AG10803 (cell line): ENCODE measurements at regions not wholly inside any gene's neighbourhood (a gene's known extent, or its start where the extent isn't known, plus 50 kb on each side); places are given as distances from the start of the nearest gene placed in this dataset.

Source experiments
- DNase-seq: peaks from one replicate; pipeline ENCODE4 v3.0.0; 2010; ENCODE audit warnings: low read depth
- H3K4me3 ChIP-seq: 2 replicates; pipeline ENCODE4 v1.5.1; 2011; ENCODE audit warnings: mild to moderate bottlenecking, low read length, control low read depth
- TF ChIP-seq, protein P1 (sequence below): conservative IDR thresholded peaks from 2 replicates; pipeline ENCODE4 v1.5.1; 2011; ENCODE audit warnings: mild to moderate bottlenecking, low read length, control low read depth, inconsistent platforms

DNA sequence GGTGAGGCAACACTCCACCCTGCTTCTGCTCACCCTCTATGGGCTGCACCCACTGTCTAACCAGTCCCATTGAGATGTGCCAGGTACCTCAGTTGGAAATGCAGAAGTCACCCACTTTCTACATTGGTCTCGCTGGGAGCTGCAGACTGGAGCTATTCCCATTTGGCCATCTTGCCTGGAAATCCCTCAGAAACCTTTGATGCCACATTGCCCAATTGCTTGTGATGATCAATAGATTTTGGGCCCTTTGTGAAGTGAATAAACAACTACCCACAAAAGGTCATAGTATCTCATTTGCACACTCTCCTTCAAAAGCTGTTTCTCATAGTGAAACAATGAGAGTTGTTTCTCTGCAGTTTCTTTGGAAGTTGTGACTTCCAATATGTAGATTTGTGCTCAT, 742.9 kb downstream of the INHBA start:
- TF ChIP-seq, protein P1, sequence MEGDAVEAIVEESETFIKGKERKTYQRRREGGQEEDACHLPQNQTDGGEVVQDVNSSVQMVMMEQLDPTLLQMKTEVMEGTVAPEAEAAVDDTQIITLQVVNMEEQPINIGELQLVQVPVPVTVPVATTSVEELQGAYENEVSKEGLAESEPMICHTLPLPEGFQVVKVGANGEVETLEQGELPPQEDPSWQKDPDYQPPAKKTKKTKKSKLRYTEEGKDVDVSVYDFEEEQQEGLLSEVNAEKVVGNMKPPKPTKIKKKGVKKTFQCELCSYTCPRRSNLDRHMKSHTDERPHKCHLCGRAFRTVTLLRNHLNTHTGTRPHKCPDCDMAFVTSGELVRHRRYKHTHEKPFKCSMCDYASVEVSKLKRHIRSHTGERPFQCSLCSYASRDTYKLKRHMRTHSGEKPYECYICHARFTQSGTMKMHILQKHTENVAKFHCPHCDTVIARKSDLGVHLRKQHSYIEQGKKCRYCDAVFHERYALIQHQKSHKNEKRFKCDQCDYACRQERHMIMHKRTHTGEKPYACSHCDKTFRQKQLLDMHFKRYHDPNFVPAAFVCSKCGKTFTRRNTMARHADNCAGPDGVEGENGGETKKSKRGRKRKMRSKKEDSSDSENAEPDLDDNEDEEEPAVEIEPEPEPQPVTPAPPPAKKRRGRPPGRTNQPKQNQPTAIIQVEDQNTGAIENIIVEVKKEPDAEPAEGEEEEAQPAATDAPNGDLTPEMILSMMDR = no peak
- no peak for DNase-seq
- no peak overlapping the region for H3K4me3 ChIP-seq

DNA sequence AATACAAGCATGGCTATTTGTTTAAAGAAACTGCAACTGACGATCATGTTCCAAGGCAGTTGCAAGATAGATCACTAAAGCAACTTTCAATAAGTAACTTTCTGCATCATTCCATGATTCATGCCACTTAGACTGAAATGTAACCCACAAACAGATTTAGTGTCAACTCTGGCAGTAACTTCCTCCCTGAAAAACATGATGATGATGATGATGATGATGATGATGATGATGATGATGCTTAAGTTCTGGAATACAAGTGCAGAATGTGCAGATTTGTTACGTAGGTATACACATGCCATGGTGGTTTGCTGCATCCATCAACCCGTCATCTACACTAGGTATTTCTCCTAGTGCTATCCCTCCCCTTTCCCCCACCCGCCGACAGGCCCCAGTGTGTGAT, 754.7 kb downstream of the INHBA start:
- H3K4me3 ChIP-seq = no peak overlapping the region
- TF ChIP-seq, protein P1 = no peak
- no peak for DNase-seq

DNA sequence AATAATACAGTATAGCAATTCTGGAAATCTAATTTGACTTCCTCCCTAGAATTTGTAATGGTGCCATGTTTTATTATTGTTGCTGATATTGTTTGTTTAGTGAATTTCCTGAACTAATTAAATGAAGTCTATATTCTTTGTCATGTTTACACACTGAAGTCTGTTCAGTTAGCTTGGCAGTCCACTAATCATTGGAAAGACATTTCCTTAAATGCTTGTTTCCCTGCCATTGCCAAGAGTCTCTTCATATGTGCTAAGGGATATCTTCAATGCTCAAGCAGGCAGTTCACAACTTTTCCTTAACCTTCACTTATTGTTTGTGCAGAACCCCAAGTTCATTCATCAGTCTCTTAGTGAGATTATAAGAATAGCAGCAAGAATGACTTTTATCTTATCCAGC, 755.3 kb downstream of the INHBA start:
- TF ChIP-seq, protein P1 = no peak
- no peak for DNase-seq
- H3K4me3 ChIP-seq = no peak overlapping the region

DNA sequence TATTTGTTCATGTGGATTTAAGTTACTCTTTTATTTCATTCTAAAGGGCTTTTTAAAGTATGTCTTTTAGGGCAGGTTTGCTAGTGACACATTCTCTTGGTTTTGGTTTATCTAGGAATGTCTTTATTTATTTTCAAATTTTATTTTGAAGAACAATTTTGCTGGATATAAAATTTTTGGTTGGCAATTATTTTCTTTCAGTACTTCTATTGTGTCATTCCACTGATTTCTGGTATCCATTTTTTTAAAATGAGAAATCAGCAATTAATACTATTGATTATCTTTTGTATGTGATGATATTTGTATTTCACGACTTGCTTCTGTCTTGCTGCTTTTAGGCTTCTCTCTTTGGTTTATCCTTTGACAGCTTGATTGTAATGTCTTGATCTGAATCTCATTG, 756.3 kb downstream of the INHBA start:
- no peak for DNase-seq
- H3K4me3 ChIP-seq = no peak overlapping the region
- TF ChIP-seq, protein P1 = no peak

DNA sequence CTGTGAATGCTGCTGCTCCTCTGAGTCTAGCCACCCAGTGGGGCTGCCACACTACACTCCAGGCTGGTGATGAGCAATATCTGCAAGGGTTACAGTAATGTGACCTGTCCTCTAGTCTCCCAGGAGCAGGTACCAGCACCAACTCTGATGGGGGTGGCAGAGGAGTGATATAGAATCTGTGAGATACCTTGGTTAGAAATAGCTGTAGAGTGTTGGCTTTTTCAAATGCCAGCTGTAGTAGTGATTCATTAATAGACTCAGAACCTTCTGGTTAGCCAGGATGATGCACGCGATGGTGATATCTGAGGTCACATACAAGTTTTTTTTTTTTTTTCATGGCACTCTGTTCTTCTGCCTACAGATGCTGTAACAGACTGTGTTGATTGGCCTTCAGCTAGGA, 757.1 kb downstream of the INHBA start:
- DNase-seq = no peak
- TF ChIP-seq, protein P1 = no peak
- no peak overlapping the region for H3K4me3 ChIP-seq

DNA sequence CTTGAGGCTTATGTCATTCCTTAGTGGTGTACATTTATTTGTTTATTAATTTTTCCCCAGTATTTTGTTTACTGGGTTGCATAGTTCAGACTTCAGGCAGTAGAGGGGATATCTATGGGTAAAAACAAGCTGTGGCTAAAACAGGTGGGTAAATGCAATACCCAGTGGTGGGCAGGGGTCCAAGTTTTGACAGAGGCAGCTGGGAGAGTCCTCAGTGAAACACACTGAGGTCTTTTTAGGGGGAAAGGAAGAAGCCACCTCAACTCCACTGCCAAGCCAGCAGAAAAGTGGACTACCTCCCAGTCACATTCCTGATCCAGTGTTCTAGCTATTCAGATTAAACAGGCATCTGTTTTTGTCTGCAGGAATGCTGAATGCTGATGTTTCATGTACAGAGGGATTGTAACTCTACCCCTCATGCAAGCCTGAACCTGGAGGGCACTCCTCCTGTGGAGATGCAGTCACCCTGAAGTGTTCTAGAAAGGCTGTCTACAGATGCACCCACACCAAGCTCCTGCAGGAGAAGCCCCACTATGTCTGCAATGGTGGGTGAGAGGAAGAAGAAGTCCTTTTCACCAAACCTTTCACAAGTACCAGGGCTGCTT, 757.8 kb downstream of the INHBA start:
- H3K4me3 ChIP-seq = no peak overlapping the region
- TF ChIP-seq, protein P1 = no peak
- DNase-seq = no peak

DNA sequence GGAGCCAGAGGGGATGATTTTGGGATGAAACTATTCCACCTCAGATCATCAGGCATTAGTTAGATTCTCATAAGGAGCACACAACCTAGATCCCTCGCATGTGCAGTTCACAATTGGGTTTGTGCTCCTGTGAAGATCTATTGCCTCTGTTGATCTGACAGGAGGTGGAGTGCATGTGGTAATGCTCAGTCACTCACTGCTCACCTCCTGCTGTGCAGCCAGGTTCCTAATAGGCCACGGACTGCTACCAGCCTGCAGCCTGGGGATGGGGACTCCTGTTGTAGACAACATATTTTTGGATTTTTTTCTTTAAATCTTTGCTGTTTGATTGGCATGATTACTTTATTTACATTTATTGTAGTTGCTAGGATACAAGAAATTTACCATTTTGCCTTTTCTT, 765.0 kb downstream of the INHBA start:
- TF ChIP-seq, protein P1 = no peak
- H3K4me3 ChIP-seq = no peak overlapping the region
- DNase-seq = no peak
